ENCODE measurements at regions not wholly inside any gene's neighbourhood (a gene's known extent, or its start where the extent isn't known, plus 50 kb on each side); places are given as distances from the start of the nearest gene placed in this dataset.

DNA sequence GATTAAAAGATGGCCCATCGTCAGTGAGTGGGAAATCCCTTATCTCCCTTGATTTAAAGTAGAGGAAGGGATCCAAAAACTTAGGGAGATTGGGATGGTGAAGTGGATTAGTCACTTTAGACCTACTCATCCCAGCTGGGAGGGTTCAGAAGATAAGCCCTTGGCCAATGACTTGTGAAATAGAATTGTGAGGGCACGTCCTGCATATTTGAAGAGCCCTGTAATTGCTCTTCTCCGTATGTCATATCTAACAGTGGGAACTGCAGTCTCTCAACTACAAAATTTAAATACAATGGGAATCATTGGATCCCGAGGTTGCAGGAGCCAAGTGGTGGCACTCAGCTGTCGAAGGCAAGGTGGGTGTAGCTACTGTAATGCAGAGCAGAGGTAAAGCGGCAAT, 65.4 kb upstream of the C9orf72 start:
- H3K14ac ChIP-seq (ENCODE audit: insufficient read depth, low read length): no peak overlapping the region
- no peaks in the 10 kb centered on the region for H3K27me3 ChIP-seq (ENCODE audit: insufficient read depth, low read length)
- Mint-ChIP-seq H3K27ac (no peak overlapping the region; a peak in 1 of 7 replicates), H3K36me3 (ENCODE audit: insufficient read depth in 1 of 3, low read depth in 3 of 3) (no peaks in the 10 kb centered on the region), H3K27me3 (ENCODE audit: low read depth) (no peaks in the 10 kb centered on the region; the same call in 1 of the 2 replicates), H3K4me1 (no peaks in the 10 kb centered on the region), H3K4me3 (no peak overlapping the region), H3K9me3 (no peaks in the 10 kb centered on the region)
- H3K4ac ChIP-seq (ENCODE audit: low read depth, low read length): no peak overlapping the region
- TF ChIP-seq, protein P1, sequence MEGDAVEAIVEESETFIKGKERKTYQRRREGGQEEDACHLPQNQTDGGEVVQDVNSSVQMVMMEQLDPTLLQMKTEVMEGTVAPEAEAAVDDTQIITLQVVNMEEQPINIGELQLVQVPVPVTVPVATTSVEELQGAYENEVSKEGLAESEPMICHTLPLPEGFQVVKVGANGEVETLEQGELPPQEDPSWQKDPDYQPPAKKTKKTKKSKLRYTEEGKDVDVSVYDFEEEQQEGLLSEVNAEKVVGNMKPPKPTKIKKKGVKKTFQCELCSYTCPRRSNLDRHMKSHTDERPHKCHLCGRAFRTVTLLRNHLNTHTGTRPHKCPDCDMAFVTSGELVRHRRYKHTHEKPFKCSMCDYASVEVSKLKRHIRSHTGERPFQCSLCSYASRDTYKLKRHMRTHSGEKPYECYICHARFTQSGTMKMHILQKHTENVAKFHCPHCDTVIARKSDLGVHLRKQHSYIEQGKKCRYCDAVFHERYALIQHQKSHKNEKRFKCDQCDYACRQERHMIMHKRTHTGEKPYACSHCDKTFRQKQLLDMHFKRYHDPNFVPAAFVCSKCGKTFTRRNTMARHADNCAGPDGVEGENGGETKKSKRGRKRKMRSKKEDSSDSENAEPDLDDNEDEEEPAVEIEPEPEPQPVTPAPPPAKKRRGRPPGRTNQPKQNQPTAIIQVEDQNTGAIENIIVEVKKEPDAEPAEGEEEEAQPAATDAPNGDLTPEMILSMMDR (conservative IDR thresholded peaks at IDR 0.05): no peak
- no peaks in the 10 kb centered on the region; the same call in 1 of the 2 replicates for H3K4me1 ChIP-seq (ENCODE audit: insufficient read depth, low read length)
- no CpG with 5 or more reads among the region's 6 CpGs for WGBS (ENCODE audit: extremely low coverage, insufficient read length, low lambda C conversion rate)
- no peak overlapping the region for H2BK120ac ChIP-seq (ENCODE audit: low read depth, low read length, poor library complexity, severe bottlenecking)
- H3K79me2 ChIP-seq (ENCODE audit: insufficient read depth, low read length): no peaks in the 10 kb centered on the region
- no peaks in the 10 kb centered on the region for H3K23me2 ChIP-seq (ENCODE audit: insufficient read length, low read depth, low read length, poor library complexity, severe bottlenecking)
- no peak overlapping the region for H3K18ac ChIP-seq (ENCODE audit: insufficient read length, low read depth, low read length)
- H4K8ac ChIP-seq (replicated peaks; ENCODE audit: insufficient read length, low read depth, low read length): no peak overlapping the region
- no peaks in the 10 kb centered on the region for H4K20me1 ChIP-seq (ENCODE audit: control insufficient read depth, insufficient read depth, insufficient read length)
- DNase-seq: no peak
- H4K91ac ChIP-seq (ENCODE audit: insufficient read length, low read depth, low read length): no peak overlapping the region
- no peak overlapping the region for H2BK20ac ChIP-seq (ENCODE audit: low read depth, low read length, poor library complexity, severe bottlenecking)
- H3K9ac ChIP-seq (ENCODE audit: extremely low read depth, insufficient read length, low read length): no peak overlapping the region
- no peak overlapping the region for H4K5ac ChIP-seq (ENCODE audit: insufficient read length, low read depth, low read length)
- H2AFZ ChIP-seq (ENCODE audit: low read length): no peak overlapping the region
- no peaks in the 10 kb centered on the region for H3K9me3 ChIP-seq (ENCODE audit: control insufficient read depth, low read depth, low read length)
- H3K79me1 ChIP-seq (ENCODE audit: insufficient read depth, low read depth, low read length, poor library complexity, severe bottlenecking): no peaks in the 10 kb centered on the region
- no peak overlapping the region for H2BK5ac ChIP-seq (ENCODE audit: insufficient read length, low read length)
- H2BK12ac ChIP-seq (ENCODE audit: insufficient read length, low read depth, low read length): no peak overlapping the region
- H3K27ac ChIP-seq (ENCODE audit: insufficient read length, low read depth, low read length): no peak overlapping the region
- H3K23ac ChIP-seq (ENCODE audit: insufficient read length, low read depth, low read length): no peak overlapping the region
- no peak overlapping the region for H2BK15ac ChIP-seq (ENCODE audit: low read depth, low read length)
- H3K4me2 ChIP-seq (ENCODE audit: insufficient read depth, insufficient read length, low read length): no peak overlapping the region
- H3K56ac ChIP-seq (ENCODE audit: insufficient read length, low read depth, low read length): no peak overlapping the region
- no peak overlapping the region for H2AK5ac ChIP-seq (ENCODE audit: insufficient read length, low read length)
- H3T11ph ChIP-seq (ENCODE audit: low read length): no peak overlapping the region

Measured in H9 (cell line).